GM21367 (cell line): ENCODE measurements at regions not wholly inside any gene's neighbourhood (a gene's known extent, or its start where the extent isn't known, plus 50 kb on each side); places are given as distances from the start of the nearest gene placed in this dataset.
"Not testable (repeated sequence)": the region's sequence is repeated elsewhere in the genome, so short reads cannot be mapped to it uniquely, and the experiment has no call there.

Experiments used
- ATAC-seq: cut with Tn5 transposase; IDR thresholded peaks from one replicate; pipeline ENCODE4 v1.9.1; 2021; ENCODE audit not compliant: unreplicated experiment

DNA sequence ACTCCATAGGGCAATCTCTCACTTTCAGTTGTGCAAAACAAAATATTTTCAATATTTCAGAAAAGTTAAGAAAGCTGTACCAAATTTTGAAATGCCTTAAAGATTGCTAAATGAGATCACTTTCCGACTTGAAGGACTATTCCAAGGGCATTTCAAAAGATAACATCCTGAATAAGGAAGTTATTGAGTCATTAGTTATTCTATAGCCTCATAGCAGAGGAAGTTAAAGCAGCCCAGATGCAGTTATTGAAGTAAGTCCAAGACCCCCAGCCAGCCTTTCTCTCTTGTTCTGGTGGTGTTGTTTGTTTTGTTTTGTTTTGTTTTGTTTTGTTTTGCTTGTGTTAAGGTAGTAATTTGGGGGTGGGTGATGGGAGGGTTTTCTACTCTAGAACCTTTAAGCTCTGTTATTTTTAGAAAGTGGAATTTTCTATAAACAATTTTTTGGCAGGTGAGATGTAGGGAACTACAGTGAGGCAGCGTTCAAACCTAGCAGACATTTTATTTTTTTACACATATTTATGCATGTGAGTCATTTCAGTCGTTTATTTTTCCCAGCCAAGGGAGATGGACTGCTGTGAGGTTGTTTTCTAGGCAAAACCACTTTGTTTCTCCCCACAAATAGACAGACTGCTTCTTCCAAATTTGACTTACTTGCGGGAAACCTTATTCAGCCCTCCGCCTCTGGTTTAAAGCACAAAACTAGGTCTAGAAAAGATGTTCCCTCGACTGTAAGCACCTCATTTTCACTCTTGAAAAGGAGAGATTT, 216.3 kb upstream of the ARPP21 start:
- no peak for ATAC-seq

DNA sequence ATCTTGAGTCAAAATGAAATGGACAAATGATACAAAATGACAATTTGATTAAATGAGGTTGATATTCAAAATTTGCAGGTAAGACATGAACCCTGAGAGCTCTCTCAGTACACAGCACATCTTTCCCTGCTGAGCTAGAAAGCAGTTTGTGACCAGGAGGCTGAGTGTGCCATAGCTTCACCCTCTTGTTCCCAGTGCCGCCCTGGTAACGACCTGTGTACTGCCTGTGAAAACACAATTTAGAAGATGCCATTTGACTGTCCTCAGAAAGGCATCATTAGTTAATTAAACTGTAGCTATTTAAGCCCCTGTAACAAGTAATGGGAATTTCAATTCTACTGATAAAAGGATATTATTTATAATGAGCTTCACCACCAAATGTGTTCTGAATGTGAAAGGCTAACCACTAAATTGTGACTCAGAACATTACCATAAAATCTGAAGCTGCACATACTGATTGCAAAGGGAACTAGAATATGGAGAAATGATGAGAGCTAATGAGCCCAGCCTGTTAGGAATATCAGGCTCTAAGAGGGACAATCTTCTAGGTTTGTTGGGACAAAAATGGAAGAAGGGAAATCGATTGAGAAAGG, 212.9 kb upstream of the ARPP21 start:
- ATAC-seq, result no peak

DNA sequence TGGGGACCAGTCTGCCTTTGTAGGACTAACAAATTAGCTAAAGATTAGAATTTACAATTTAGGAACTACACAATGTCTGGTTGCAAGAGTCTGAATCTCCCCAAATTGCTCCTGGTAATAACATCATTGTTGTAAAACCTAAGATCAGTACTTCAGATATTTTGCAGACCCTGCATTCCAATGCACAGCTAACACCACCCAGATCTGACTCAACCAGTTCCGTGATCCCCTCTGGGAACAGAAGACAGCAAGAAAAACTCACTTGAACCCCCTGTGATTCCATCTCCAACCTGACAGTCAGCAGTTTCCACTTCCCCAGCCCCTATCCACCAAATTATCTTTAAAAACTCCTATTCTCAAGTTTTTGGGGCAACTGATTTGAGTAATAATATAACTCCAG, 201.9 kb upstream of the ARPP21 start:
- ATAC-seq, result no peak

DNA sequence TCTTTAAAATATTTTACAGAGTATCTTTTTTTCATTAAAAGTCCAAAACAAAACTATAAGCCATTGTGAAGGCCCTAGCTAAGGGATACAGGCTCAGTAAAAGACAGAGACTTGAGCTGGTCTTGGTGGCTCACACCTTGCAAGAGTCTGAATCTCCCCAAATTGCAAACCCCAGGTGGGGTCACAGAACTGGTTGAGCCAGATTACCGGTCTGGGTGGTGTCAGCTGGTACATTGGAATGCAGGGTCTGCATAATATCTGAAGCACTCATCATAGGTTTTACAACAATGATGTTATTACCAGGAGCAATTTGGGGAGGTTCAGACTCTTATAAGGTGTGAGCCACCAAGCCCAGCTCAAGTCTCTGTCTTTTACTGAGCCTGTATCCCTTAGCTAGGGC, 201.2 kb upstream of the ARPP21 start:
- ATAC-seq, result no peak

DNA sequence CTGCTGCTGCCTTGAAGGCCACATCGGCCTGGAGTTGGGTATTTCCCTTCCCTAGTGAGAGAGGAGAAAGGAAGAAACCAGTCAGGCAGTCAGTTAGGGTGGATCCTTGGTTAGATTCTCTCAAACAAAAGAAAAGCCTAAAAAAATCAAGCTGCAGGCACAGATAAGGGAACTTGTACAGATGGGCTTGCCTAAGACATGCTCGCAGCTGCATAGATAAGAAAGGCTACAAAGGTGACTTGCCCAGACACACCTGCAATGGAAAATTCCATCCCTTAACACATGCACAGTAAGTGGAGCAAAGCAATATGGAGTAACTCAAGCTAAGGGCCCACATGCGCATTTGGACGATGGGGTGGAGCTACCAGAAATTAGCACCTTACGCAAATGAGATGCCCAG, 199.7 kb upstream of the ARPP21 start:
- no peak for ATAC-seq

DNA sequence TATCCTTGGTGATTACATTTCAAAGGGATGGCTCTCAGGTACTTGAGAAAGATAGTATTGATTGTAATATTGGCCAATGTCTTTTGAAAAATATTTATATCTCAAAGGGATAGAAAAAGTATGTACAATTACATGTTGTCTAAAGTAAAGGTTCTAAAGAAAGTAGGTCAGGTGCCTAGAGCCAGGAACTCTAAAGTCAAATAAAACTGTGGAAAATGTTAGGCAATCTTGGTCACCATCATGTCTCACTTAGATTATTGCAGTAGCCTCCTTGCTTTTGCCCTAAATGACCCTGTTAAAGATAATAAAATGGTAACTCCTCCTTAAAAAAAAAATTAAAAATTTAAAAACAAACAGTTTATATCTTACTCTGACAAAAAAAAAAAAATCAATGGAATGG, 198.5 kb upstream of the ARPP21 start:
- no peak for ATAC-seq

DNA sequence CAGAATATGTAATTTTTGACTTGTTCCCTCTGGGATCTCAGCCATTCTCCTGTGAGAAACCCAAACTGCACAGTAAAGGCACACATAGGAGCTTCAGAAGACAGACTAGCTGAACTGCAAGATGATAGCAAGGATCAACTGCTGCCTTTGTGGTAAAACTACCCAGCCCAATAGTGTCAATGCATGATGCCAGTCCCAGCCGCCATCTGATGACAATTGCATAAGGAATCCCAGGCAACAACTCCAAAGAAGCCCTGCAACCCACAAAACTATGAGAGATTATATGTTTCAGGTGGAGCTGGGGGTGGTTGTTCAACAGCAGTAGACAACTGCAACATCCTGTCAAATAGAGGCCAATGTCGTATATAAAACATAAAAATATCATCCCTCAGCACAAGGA, 192.4 kb upstream of the ARPP21 start:
- ATAC-seq, result no peak

DNA sequence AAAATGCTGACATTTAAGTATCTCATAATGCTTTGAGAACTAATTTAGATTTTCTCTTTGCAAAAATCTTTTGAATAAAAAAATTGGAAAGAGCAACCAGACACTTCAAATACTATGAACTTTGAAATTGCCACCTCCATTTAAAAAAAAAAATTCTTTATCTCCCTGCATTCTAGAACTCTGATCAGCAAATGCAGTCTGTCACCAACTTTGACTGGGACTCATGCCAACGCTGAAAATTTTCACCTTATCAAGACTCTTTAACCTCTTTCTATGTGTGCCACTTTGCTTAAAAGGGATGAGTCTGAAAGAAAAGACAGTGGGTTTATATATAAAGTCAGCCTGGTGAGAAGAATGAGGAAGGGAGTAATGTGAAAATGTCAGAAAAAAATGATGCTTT, 191.2 kb upstream of the ARPP21 start:
- ATAC-seq, result no peak

DNA sequence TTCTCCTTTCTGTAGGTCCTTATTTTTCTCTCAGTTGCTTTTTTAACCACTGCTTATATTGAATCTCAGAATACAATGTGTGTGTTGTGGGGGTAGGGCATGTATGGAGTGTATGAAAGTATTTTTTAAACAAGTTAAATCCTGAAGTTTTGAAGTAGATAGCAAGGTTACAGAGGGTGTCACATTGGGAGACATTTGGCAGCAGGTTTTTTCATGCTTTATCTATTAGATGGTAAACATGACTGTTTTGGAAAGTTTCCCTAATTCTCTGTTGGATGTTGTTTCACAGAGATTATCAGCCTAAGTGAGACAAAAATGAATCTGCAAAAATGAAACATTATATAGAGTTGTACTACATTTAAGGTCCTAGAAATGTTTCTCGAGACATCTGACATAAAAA, 190.6 kb upstream of the ARPP21 start:
- ATAC-seq, result no peak

DNA sequence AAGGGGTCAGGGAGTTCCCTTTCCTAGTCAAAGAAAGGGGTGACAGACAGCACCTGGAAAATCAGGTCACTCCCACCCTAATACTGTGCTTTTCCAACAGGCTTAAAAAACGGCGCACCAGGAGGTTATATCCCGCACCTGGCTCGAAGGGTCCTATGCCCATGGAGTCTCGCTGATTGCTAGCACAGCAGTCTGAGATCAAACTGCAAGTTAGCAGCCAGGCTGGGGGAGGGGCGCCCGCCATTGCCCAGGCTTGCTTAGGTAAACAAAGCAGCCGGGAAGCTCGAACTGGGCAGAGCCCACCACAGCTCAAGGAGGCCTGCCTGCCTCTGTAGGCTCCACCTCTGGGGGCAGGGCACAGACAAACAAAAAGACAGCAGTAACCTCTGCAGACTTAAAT, 184.5 kb upstream of the ARPP21 start:
- ATAC-seq, result not testable (repeated sequence)

DNA sequence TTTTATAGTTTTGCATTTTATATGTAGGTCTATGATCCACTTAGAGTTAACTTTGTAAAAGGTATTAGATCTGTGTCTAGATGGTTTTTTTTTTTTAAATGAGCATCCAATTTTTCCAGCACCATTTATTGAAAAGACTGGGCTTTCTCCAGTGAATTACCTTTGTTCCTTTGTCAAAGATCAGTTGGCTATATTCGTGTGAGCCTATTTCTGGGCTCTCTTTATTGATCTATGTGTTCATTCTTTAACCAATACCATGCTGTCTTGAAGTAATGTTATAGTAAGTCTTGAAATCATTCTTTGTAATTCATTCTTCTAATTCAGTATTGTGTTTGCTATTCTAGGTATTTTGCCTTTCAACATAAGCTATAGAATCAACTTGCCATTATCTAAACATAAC, 165.4 kb upstream of the ARPP21 start:
- no peak for ATAC-seq

DNA sequence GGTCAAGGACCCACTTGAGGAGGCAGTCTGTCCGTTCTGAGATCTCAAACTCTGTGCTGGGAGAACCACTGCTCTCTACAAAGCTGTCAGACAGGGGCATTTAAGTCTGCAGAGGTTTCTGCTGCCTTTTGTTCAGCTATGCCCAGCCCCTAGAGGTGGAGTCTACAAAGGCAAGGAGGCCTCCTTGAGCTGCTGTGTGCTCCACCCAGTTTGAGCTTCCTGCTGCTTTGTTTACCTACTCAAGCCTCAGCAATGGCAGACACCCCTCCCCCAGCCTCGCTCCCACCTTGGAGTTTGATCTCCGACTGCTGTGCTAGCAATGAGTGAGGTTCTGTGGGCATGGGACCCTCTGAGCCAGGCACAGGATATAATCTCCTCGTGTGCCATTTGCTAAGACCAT, 156.8 kb upstream of the ARPP21 start:
- ATAC-seq, result not testable (repeated sequence)

DNA sequence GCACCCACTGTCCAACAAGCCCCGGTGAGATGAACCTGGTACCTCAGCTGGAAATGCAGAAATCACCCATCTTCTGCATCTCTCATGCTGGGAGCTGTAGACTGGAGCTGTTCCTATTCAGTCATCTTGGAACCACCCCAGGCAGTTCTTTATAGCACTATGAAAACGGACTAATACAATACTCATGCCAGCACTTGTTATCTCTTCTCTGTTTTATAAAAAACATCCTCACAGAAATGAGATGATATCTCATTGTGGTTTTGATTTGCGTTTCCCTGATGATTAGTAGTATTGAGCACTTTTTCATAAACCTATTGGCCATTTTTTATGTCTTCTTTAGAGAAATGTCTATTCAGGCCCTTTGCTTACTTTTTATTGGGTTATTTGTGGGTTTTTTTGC, 156.2 kb upstream of the ARPP21 start:
- no peak for ATAC-seq

DNA sequence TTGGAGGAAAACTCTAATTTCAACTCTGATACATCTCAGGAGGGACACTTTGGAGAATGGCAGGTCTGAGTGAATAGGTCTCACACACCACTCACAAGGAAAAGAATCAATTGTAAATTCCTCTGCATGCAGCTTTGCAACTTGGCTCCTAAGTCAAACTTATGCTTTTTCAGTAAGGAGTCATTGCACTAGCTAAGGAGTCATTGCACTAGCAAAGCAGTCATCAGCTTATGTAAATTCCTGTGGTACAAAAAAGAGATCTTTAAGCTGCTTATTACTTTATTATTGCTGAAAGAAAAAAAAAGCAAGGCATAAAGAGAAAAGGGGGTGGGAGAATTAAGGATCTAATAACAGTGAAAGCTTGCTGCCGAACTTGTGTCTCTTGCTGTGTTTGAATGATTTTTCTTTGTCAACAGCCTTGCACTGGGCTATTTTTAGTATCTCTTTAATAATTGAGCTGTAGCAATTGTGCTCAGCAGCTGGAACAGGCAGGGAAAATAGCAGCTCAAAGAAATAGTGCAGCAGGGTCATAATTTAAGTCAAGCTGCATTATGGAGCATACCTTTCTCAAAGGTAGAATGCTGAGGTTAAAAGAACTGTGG, 154.3 kb upstream of the ARPP21 start:
- ATAC-seq, result no peak

DNA sequence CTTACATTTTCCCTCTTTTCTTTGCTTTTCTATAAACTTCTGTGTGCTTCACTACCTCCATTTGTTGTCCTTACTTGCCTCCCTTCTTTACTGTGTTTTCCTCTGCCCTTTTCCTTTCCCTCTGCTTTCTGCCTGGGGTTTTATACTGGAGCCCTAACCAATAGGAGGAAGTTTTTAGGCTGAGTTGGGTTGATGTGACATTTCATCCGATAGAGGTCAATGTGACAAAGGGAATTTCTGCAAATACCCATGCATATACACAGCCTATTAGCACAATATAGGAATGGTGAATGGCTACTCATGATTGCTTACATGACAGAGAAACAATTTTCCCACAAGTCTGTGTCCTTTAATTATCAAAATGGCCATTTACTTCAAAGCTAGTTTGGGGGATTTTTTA, 153.0 kb upstream of the ARPP21 start:
- ATAC-seq, result no peak

DNA sequence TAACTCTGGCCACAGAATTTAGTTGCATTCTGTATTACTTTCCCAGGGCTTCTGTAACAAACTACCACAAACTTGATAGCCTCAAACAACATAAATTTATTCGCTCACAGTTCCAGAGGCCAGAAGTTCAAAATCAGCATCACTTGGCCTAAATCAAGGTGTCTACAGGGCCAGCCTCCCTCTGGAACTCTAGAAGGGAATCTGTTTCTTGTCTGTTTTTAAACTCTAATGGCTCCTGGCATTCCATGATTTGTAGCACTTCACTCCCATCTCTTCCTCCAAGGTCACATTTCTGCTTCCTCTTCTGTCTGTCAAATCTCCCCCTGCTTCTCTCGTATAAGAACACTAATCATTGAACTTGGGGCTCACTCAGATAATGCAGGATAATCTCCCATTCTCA, 151.9 kb upstream of the ARPP21 start:
- ATAC-seq, result no peak

DNA sequence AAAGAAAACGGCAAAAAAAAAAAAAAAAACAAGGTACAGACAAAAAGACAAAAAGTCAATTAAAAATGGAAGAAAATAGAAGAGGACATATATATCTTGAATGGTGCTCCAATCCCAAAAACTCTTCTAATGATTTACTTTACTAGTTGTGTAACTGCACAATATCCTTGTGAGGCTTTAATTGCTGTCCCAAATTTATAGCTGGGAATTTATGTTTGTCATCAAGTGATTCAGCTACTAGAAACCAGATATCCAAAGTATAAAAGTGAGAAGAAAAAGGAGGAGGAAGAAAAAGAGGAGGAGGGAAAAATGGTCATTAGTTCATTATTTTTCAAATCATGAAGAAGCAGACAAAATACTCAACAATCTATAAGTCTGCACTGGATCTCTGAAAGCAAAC, 150.8 kb upstream of the ARPP21 start:
- no peak for ATAC-seq

DNA sequence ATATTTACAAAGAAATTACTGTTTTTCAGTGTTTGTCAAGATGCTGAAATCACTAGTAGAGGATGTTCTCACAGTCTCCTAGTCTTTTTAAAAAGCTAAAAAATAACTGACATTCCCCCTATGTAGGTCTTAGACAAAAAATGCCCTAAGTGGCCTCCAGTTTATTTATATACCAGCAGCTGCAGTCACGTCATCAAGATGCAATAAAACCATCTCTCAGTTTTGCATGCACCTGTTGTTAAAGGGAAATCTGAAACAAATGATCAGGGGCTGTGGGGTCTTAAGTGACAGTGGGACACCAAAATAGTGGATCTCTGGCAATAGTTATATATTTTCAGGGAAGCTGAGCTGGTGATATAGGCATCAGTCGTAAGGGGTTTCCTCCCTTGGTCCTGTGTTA, 146.5 kb upstream of the ARPP21 start:
- no peak for ATAC-seq

DNA sequence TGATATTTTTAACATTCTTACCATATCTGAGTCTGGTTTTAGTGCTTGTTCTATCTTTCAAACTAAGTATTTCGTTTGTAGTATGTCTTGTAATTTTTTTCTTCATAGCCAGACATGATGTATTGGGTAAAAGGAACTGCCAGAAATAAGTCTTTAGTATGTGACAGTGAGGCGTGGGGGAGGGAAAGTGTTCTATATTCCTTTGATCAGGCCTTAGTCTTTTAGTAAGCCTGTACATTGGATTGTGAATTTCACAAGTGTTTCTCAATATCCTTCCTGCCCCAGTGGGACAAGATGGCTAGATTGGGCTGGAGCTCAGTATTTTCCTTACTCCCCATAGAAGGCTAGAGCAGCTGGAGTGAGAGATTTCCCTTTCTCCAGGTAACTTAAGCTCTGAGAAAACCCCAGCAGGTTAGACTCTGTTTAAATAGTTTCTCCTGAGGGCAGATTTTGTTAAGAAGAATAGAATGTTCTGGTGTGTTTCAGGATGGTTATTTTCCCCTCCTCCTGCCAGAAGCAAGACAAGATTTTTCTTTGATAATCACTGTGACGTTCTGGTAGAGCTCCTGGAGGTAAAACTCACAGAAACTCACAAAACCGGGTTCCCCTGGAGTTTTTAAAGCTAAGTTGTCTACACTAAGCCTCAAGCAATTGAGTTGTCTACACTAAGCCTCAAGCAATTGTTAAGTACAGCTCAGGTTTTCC, 140.7 kb upstream of the ARPP21 start:
- ATAC-seq, result no peak

DNA sequence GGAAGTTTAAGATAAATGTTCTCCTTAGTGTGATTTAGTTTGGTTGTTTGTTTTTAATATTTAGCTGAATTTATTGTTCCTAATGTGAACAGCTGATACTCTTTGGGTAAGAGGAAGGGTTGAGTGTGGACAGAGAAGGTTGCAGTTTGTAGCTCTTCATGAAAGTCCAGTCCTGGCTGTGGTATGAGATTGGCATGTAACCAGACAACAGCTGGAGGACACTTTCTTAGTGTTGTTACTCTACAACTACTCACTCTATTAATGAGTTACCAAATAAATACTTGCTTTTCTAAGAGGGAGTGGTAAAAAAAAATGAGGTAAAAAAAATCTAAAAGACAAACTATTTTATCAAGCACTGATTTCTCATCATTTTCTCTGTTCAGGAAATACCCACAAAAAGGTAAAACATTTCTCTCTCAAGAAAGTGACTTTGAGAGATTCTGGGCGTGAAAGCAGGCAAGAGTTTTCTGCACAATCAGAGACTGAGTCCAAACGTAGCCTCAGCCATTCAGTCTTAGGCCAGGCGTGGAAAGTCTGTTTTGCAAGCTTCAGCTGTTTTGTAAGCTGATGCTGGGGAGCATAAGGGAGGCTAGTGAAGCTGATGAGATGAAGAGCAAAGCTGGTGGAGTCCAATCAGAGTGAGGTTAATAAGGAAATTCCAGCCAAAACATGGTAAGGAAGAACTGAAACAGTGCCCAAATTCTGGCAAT, 138.5 kb upstream of the ARPP21 start:
- ATAC-seq, result no peak

DNA sequence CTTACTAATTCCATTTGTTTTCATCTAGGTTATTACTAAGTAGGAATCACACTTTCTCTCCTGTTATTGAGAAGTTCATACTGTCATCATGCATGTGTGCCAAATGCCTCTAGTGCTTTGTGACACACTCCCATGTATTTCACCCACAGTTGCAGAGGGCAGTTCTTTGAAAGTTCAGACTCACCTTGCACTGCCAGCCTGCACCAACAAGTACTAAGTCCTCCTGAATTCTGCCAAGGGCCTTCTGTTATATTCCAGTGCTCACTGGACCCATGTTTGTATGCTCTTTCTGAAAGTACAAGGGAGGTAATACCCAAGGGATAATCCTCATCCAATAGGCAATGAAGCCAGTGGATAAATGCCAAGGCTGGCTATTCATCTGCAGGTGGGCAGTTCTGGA, 136.6 kb upstream of the ARPP21 start:
- ATAC-seq, result no peak
